NCI-H146 treated with DMSO at 0.1 percent for 48 hours (cell line): ENCODE measurements at regions not wholly inside any gene's neighbourhood (a gene's known extent, or its start where the extent isn't known, plus 50 kb on each side); places are given as distances from the start of the nearest gene placed in this dataset.

Experiments used
- DNase-seq: peaks from one replicate; lab custom pipeline; 2025; ENCODE audit not compliant: unreplicated experiment; lab: John Stamatoyannopoulos, UW

DNA sequence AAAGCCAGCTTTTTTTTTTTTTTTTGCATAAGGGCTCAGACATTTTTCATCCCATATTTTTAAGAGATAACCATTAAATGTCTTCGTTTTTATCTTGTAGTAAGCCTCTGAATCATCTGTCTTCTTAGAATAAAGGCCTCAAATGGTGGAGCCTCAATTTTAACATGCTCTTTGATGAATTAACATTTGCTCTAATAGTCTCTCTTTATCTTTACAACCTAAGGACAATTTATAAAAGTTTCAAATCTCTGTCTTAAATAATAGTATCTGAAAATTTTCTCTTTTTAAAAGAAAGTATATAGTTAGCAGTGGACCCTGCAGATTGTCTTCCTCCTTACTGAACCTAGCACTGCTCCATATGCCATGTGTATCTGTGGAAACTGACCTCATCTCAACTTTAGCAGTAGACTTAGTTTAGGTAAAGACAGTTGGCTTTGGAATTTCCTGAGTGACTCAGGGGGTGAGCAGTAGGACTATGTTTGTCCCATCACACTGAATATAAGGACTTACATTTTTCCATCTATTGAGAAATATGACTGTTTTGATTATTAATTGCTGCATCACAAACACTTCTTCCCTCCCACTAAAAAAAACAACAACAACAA, 1658.0 kb downstream of the STIM2 start:
- DNase-seq, result no peak

DNA sequence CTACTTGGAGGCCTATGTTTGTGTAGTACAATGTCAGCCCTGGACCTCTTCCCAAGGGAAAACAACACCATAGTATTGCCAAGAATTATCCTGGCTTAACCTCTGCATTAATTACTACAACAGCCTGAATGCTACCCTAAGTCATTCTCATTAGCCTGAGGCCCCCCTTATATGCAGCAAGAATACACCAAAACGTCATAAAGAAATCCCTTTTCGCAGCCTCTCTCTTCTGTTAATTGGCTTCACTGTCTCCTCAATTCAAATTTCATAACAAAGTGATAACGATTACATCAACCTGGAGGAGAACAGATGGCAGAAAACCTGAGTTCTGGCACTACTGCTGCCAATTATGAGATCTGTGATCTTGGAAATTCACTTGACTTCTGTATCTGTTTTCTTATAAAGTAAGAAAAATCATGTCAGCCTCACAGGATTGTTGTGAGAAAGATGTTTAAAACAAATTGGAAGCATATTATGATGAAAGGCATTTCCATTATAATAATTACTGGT, 1663.1 kb downstream of the STIM2 start:
- DNase-seq, result no peak

DNA sequence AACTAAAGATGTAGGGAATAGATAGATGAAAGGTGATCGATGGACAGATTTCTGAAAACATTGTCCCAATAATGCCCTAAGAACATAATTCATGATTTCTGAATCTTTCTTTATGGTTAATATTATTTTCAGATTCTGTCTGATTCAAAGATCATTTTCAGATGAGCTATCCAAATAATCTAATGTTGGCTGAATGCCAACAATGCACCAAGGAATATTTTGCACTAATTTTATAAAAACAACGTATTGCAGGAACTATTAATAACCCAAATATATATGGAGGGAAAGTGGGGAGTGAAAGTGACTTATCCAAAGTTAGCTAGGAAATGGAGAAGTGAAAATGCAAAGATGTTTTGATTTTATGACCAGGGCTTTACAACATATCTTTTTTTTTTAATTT, 1675.5 kb downstream of the STIM2 start:
- DNase-seq, result no peak

DNA sequence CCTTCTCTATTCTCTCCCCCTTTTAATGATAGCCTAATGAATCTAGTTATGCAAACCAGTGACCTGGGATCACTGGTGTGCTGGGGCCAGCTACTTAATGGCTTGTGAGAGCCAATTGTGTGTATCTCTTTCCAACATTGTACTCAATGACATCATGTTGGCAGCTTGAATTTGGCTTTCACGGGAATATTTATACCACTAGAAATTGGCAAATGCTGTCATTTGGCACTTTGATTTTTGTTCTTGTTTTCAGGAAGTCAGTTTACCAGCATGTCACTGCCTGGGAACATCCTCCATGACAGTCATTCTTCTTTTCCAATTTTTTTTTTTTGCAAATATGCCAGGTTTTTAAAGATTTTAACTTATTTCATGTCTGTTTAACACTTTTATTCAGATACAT, 1685.3 kb downstream of the STIM2 start:
- no peak for DNase-seq

DNA sequence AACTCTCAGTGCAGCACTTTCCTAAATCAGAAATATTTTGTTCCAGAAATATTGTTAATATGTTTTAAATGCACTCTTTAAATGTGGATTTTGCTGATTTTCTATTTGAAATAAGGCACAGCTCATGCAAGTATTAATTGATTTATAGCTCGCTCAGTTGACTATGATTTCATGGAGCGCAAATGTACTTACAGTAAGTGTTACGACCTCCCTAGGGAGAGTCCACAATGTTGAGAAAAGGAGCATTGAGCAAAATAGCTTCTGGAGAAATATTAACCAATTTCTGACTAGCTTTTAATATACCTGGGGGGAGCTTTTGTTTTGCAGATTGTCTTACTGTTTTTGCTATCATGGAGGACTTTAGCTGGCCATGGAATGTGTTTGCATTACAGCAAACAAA, 1687.5 kb downstream of the STIM2 start:
- no peak for DNase-seq

DNA sequence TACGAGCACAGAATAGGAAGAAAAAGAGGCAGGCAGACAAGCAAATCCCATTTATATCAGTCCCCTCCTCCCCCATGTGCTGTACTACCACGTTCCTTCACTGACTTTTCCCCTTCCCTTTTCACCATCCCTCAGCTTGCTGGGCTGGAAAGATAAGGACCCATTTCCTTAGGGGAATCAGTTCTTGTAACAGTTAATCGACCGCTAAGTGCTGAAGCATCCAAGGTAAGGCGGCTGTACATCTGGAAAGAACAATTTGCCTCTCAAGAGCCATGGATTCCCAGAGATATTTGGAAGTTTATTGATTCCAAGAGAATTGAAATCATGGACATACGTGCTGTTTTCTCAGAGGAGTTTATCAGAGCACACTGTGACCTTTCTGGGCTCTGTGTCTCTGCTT, 1688.0 kb downstream of the STIM2 start:
- DNase-seq, result no peak

DNA sequence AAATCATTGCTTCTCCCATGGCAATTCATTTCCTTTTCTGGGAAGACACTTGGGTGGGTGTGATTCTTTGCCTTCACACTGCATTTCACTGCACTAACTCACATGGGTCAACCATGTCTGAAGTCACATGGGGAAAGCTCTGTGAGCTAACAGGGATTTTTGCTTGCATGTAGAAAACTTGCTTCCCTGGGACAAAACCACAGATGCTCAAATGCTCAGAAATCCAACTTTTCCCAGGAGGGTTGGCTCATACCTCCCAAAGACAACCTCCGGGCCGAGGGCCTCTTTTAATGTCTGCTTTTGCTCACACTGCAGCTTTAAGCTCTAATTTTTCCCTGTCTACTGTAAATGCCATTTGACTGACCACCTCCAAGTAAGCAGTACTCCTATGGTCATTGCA, 1695.2 kb downstream of the STIM2 start:
- no peak for DNase-seq

DNA sequence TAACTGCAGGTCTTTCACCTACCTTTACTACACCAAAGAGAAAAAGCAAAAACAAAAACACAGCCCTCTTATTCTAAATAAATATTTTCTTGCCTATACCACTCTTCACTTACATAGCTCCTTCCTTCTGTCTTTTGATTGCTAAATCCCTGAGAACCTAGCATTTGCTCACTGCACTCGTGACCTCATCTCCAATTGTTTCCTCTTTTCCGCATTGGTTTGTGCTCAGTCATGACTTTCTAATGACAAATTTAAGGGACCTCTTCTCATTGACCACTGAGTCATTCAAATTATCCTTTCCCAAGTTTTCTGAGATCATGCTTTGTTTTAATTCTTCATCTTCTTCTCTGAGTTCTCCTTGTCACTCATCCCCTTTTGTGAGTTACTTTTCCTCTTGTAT, 1697.1 kb downstream of the STIM2 start:
- DNase-seq, result no peak

DNA sequence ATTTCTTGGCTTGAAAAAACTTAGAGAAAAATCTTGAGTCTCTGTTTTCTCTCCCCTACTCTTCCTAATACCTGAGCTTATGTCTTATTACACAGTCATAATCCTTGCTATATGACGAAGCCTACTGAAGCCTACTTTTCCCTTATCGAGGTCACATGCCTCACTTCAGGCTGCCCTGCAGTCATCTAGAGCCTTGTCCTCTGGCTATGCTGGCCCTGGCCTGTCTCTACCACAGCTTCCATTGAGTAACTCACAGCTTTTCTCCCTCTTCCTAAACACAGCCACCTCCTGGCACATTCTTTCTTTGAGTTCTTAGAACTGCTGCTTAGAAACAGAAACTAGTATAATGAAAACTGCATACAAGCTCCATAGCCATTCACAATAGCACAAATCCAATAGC, 1698.3 kb downstream of the STIM2 start:
- no peak for DNase-seq

DNA sequence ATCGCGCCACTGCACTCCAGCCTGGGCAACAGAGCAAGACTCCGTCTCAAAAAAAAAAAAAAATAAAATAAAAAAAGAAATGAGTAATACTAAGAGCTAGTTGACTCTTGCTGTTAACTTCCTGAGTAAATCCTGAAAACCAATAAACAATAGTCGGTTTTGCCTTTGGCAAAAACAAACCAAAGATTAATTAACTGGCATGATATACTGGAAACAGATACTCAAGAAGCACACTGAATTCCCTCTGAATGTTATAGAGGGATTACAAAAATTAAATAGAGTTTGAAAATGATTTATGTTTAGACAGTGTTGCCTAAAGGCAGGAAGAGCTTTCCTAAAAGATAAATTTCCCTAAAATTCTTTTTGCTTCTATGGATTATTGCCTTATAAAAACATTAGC, 1702.3 kb downstream of the STIM2 start:
- DNase-seq, result no peak

DNA sequence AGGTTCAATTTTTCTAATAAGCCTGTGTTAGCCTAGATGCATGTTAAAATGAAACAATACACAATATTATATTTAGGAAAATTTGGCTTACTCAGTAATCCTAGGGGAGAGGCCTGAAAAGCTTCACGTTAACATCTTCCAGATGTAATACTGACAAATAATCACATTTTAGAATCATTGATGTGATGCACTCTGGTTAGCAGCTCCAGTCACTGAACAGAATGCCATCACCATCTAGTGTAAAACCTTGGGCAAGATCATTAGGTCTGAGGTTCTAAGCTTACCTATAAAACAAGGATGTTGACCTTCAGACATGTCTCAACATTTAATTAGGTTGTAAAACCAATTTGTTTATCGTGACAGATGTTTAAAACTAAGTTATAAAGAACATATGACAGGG, 1704.8 kb downstream of the STIM2 start:
- no peak for DNase-seq

DNA sequence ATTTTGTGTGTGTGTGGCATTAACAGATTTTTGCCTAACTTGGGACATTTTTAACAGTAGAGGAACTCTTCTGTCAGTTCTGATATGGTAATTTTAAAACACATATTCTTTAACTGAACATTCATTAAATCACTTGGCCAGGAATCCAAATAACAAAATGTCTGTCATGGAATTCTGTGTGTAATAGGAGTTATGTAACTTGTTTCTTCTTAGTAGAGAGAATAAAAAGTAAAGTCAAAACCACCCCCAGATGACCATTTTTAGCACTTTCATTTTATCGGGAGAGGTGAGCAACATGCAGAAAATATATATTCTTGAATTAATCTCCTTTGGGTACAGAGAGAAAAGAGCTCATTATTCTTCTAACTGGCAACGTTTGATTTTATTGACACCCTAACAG, 1740.3 kb downstream of the STIM2 start:
- DNase-seq, result no peak

DNA sequence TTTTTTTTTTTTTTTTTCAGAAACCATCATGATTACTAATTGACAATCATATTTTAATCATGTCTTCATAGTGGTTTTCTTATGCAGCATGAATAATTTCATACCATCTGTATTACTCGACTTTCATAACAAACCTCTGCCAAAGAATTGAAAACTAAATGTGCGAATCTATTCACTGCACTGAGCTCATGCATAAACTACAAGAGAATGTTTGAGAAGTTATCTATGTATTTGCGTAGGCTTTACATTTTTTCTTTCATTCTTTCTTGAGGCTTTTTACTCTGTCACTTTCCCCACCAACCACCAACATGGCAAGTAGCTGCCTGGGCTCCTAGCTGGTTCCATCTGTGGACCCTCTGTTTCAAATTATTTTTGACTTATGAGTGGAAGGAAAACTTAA, 1761.0 kb downstream of the STIM2 start:
- DNase-seq, result no peak

DNA sequence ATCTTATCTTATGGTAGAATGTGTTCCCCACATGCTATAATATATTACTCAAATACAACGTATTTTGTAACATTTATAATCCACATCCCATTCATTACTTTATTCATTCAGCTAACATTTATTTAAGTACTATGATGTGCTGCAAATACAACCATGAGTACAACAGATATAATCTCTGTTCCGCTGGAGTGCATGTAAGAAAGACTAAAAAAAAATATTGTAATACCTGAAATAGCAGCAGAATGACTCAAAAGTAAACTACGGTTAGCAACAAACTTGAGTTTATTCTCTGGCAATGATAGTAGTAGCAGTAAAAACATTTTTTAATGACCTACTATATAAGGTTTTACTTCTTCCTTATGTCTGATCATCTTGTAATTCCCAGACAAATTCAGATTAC, 1776.3 kb downstream of the STIM2 start:
- no peak for DNase-seq

DNA sequence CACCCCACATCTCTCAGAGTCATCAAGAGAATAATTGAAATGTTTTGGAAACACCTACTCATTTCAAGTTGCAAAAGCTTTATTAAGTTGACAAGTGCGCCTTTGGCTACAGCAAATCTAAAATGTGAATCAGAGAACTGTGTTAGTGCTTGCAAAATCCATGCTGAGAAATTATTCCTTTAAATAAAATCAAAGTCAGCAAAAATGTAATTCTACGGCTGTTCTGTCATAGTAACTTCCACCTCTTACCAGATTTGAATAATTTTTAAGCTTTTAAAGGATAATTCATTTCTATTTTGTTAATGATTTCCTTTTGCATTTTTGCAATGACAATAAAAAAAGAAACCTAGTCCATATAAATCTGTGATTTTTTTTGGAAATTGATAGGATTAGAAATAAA, 1779.1 kb downstream of the STIM2 start:
- no peak for DNase-seq

DNA sequence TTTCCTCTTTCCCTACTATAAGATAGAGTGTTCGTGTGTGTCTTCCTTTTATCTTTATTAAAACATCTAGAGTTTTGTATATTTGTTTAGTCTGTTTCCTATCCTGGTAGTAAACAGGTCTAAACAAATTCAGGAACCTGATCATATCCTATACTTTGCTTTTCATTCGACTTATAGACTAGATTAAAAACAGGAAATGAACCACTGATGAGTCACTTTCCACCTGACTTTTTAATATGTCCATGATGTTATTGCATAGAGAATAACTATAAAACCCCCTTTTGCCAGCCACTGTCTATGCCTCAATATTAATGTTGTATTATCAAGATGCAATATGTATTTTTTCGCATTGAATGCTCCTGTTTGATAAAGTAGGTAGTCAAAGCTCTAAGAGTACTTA, 1794.0 kb downstream of the STIM2 start:
- DNase-seq, result no peak

DNA sequence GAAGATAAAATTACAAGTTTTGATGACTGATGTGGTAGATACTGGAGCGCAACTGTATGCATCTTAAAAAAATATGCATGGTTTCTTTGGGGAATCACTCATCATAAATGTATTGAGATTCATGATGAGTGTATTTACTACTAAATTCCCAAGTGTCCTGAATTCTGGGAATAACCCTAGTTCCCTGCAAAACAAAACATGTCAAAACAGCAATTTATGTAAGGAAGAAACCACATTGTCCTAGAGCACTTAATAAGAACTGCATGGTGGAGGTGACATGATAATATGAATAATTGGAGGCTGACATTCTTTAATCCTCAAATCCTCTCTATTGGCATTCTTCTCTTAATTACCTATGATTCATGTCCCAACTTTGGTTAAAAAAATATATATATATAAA, 1804.7 kb downstream of the STIM2 start:
- no peak for DNase-seq

DNA sequence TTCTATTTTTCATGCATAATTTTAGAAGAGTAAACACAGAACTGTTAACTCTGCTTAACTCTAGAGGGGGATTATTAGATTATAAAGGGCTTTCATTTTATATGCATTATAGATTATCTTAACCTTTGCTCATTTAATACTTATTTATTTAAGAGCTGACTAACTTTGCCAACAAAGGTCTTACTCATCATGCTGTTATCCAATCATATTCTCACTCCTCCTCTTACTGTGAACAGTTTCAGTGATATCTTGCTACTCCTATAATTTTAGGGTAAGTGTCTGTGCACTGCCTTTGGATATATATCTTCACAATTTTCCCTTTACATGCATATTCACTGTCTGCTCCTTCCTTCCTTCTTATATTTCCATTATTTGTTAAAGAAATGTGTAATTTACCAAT, 1814.9 kb downstream of the STIM2 start:
- no peak for DNase-seq

DNA sequence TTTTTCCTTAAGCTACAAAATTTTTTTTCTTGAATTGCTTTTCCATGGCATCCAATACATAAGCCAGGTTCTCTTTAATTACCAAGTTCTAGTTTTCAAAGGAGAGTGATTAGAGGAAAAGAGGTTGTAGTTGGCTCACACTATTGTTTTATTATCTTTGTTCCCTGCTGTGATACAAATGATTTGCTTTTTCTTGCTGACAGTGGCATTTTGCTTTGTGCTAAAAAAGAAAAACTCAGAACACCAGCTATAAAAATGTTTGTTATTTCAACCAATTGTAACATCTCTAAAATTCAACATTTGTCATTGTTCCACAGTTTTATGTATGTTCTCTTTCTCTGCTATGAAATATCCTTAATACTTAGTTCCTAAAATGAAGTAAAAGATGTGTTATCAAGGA, 1817.2 kb downstream of the STIM2 start:
- no peak for DNase-seq

DNA sequence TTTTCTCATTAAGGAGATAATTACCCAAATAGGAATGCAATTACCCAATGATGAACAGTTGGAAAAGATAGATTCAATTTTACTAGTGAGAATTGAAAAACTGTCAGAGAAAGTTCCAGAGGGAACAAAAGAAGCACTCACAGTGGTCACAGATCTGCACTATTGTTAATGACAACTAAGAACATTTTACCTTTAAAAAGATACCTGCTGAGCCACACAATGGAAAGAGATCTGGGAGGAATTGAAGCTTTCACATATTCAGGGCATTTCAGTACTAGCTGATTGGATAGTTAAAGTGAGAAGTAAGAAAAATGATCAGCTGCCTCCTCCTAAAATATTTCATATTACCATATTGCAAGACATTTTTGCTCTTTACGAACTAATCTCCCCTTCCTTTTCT, 1822.2 kb downstream of the STIM2 start:
- no peak for DNase-seq

DNA sequence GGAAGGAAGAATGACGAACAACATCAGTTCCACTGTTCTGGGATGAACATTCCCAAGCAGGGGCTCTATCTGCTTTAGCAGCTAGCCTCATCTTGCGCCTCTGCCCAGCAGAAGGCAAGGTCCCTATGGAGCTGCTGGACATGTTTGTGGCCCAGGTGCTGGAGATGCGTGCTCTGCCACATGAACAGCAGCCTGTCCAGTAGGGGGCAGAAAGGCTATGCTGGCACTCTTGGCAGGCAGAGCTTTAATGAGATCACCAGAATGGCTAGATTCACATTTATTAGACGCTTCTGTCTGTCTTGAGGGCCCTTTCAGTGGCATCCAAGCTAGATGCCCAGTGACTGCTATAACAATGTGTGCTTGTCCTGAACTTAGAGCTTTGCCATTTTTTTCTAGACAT, 1826.0 kb downstream of the STIM2 start:
- DNase-seq, result peak; percentile 9

DNA sequence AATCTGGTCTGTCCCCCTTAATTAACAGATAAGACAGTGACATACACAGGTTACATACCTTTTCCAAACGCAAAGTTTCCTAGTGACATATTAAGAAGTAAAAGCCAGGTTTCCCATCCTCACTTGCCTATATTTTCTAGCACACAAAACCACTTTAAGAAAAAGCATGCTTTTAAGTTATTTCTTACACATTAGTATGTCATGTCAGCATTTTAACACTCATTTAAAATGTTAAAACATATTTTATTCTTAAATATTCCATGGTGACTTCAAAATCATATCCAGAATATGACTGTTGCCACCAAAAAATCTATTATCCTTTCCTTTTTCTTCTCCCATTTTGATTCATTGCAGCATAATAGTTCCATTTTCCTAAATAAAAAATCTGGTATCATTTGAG, 1830.2 kb downstream of the STIM2 start:
- DNase-seq, result no peak

DNA sequence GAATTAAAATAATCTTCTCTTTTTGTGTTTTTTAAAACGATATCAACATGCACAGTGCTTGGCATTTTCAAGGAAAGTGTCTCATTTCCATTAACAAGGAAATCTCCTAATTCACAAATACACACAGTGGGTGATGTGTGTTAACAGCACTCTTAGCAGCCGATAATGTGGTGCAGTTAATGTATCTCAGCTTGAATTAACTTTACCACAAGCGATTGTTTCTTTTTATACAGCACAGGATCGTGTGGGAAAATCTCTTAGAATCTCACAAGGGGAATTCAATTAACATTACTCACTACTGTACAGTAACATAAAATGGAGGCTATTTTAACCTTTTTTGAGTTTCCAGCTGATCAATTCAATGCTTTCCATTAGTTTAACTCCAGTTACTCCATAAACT, 1841.9 kb downstream of the STIM2 start:
- DNase-seq, result no peak

DNA sequence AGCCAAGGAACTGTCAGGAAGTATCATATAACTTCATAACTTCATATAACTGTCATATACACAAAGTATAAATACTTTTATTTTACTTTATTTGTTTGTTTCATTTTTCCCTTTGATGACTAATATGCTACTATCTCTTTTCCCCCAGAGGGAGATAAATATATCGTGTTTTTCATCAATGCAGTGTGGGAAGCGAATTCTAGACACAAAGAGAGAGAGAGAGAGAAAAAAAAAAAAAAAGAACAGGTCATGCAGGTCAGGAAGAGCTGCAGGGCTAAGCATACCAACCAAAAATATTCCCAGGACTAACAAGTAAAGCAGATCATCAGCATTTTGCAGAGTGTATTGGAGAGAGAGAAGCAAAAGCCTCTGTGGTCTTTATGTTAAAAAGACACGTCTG, 1849.2 kb downstream of the STIM2 start:
- no peak for DNase-seq
